Stomach (tissue), 4 donors: ENCODE measurements at regions not wholly inside any gene's neighbourhood (a gene's known extent, or its start where the extent isn't known, plus 50 kb on each side); places are given as distances from the start of the nearest gene placed in this dataset.

Experiments
- EP300 ChIP-seq: sonication (generic); formaldehyde crosslinking; IDR thresholded peaks from one replicate; pipeline ENCODE4 v1.6.1; 2017; ENCODE audit warnings: antibody characterized with exemption
- POLR2A ChIP-seq, 4 donors: fragments of 450-650 bp; IDR thresholded peaks; one replicate each; pipeline ENCODE4 v1.6.1; 2016; ENCODE audit warnings: antibody characterized with exemption in 4 of 4, control low read depth in 2 of 4, mild to moderate bottlenecking in 1 of 4, moderate library complexity in 1 of 4
- POLR2AphosphoS5 ChIP-seq, 3 donors: sonication (generic); formaldehyde crosslinking; IDR thresholded peaks; one replicate each; pipeline ENCODE4 v1.6.1; 2016; ENCODE audit warnings: antibody characterized with exemption in 3 of 3
- TF ChIP-seq, protein P1 (sequence below), 7 experiments: fragments of 450-650 bp in 4 of 7; fragments of 200-600 bp in 3 of 7; sonication (generic) in 3 of 7; IDR thresholded peaks; one replicate each; pipeline ENCODE4 v1.5.1; 2016 to 2019; ENCODE audit warnings: antibody characterized with exemption in 7 of 7, control low read depth in 2 of 7, mild to moderate bottlenecking in 1 of 7

DNA sequence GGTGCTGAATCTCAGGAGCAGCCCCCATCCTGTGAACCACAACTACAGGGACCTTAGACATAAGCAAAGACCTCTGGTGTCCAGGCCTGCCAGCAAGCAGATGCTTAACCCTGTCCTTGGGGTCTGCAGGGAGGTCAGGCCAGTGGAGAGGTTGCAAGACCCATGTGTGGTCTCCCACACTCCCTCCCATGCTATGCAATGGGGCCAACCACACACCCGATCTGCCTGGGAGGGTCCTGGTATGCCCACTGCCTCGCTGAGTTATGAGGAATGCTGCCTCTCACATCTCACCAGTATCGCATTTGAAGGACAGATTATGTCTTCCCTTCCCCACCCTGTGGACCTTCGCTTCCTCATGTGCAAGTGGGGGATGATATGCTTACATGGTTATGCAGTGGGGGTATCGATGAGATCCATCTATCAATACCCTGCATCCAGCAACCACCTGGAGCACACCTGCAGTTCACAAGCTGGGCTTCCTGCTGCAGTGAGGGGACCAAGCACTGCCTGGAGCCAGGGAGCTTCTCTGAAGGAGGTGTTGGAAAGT is 191.6 kb downstream of the ZNF716 start:
- TF ChIP-seq, protein P1, sequence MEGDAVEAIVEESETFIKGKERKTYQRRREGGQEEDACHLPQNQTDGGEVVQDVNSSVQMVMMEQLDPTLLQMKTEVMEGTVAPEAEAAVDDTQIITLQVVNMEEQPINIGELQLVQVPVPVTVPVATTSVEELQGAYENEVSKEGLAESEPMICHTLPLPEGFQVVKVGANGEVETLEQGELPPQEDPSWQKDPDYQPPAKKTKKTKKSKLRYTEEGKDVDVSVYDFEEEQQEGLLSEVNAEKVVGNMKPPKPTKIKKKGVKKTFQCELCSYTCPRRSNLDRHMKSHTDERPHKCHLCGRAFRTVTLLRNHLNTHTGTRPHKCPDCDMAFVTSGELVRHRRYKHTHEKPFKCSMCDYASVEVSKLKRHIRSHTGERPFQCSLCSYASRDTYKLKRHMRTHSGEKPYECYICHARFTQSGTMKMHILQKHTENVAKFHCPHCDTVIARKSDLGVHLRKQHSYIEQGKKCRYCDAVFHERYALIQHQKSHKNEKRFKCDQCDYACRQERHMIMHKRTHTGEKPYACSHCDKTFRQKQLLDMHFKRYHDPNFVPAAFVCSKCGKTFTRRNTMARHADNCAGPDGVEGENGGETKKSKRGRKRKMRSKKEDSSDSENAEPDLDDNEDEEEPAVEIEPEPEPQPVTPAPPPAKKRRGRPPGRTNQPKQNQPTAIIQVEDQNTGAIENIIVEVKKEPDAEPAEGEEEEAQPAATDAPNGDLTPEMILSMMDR (IDR thresholded peaks at IDR 0.05) = no peak
- no peak for TF ChIP-seq POLR2A (IDR thresholded peaks at IDR 0.05)
- TF ChIP-seq EP300 = no peak
- no peak for TF ChIP-seq POLR2AphosphoS5 (IDR thresholded peaks at IDR 0.05)
